Suprapubic skin (tissue), 4 donors: ENCODE measurements at regions not wholly inside any gene's neighbourhood (a gene's known extent, or its start where the extent isn't known, plus 50 kb on each side); places are given as distances from the start of the nearest gene placed in this dataset.

Source experiments
- CTCF ChIP-seq, 2 donors: fragments of 200-600 bp in 1 of 2; fragments of 450-650 bp in 1 of 2; sonication (generic) in 1 of 2; IDR thresholded peaks; one replicate each; pipeline ENCODE4 v1.5.1; 2016 to 2019; ENCODE audit warnings: antibody characterized with exemption in 2 of 2, mild to moderate bottlenecking in 1 of 2, moderate library complexity in 1 of 2
- POLR2A ChIP-seq, 2 donors: fragments of 450-650 bp; IDR thresholded peaks; one replicate each; pipeline ENCODE4 v1.6.1; 2017; ENCODE audit warnings: antibody characterized with exemption in 2 of 2, mild to moderate bottlenecking in 2 of 2, moderate library complexity in 2 of 2
- POLR2AphosphoS5 ChIP-seq, 3 donors: sonication (generic); formaldehyde crosslinking; IDR thresholded peaks; one replicate each; pipeline ENCODE4 v1.6.1; 2017; ENCODE audit warnings: antibody characterized with exemption in 3 of 3

GRCh38 chr12:67735868-67736267 lies 87.3 kb downstream of the DYRK2 start:
- TF ChIP-seq CTCF (IDR thresholded peaks at IDR 0.05) (no peak), POLR2A (IDR thresholded peaks at IDR 0.05) (no peak), POLR2AphosphoS5 (IDR thresholded peaks at IDR 0.05) (no peak)
